ENCODE measurements at regions not wholly inside any gene's neighbourhood (a gene's known extent, or its start where the extent isn't known, plus 50 kb on each side); places are given as distances from the start of the nearest gene placed in this dataset.

GRCh38 chr10:3866332-3866731 is 81.3 kb upstream of the KLF6 start:
- TF ChIP-seq CTCF (IDR thresholded peaks at IDR 0.05; ENCODE audit: low read depth, low read length), result no peak
- no peak for DNase-seq (ENCODE audit: extremely low read depth, low read depth)

GRCh38 chr10:3865565-3865964 is 80.6 kb upstream of the KLF6 start:
- no peak for TF ChIP-seq CTCF (IDR thresholded peaks at IDR 0.05; ENCODE audit: low read depth, low read length)
- DNase-seq (ENCODE audit: extremely low read depth, low read depth), result no peak

GRCh38 chr10:3861795-3862194 is 76.8 kb upstream of the KLF6 start:
- TF ChIP-seq CTCF (IDR thresholded peaks at IDR 0.05; ENCODE audit: low read depth, low read length), result no peak
- DNase-seq (ENCODE audit: extremely low read depth, low read depth), result no peak

- no peak for DNase-seq (ENCODE audit: extremely low read depth, low read depth)
- no peak for TF ChIP-seq CTCF (IDR thresholded peaks at IDR 0.05; ENCODE audit: low read depth, low read length)
Observed at GRCh38 chr10:3858051-3858845, 73.2 kb upstream of the KLF6 start.

- no peak for DNase-seq (ENCODE audit: extremely low read depth, low read depth)
- no peak for TF ChIP-seq CTCF (IDR thresholded peaks at IDR 0.05; ENCODE audit: low read depth, low read length)
Observed at GRCh38 chr10:3857318-3857717, 72.3 kb upstream of the KLF6 start.

- no peak for TF ChIP-seq CTCF (IDR thresholded peaks at IDR 0.05; ENCODE audit: low read depth, low read length)
Observed at GRCh38 chr10:3856593-3856992, 71.6 kb upstream of the KLF6 start.

GRCh38 chr10:3853547-3854303 is 68.7 kb upstream of the KLF6 start:
- no peak for TF ChIP-seq CTCF (IDR thresholded peaks at IDR 0.05; ENCODE audit: low read depth, low read length)

More at GRCh38 chr10:3856593-3856992, 71.6 kb upstream of the KLF6 start:
- no peak for DNase-seq (ENCODE audit: extremely low read depth, low read depth)

More at GRCh38 chr10:3853547-3854303, 68.7 kb upstream of the KLF6 start:
- DNase-seq (ENCODE audit: extremely low read depth, low read depth), result no peak

Measured in AG09319 (cell line).